ENCODE measurements at regions not wholly inside any gene's neighbourhood (a gene's known extent, or its start where the extent isn't known, plus 50 kb on each side); places are given as distances from the start of the nearest gene placed in this dataset.

DNA sequence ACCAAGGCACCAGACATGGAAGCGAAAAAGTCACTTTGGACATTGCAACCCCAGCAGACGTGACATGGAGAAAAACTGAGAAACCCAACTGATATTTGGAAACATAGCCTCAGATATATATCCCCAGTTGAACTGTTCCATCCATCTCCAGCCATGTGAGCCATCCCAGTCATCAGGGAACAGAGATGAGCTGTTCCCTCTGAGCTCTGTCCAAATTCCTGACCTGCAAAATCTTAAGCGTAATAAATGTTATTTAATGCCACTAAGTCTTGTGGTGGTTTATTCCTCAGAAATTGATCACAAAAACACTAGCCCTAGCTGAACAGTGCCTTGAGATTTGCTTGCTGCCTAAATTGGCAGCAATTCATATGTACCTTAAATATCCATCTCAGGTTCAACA is 182.8 kb downstream of the NRP2 start:
- H4K20me1 ChIP-seq (replicated peaks; ENCODE audit: control insufficient read depth, extremely low read depth, insufficient read depth, low read length), result no peaks in the 10 kb centered on the region
- no TSS peak for BruUV-seq (replicated peaks)
- H2AFZ ChIP-seq (ENCODE audit: low read depth, low read length), result no peak overlapping the region
- intact Hi-C loops (cut with micrococcal nuclease), result no loop called here
- dilution Hi-C loops (cut with MboI; ENCODE audit: extremely low pct_ligation_motif_present, low sequenced_read_pairs), result no loop called here
- no peak overlapping the region for H3K4me2 ChIP-seq (ENCODE audit: insufficient read depth, low read length)
- POLR2A ChIA-PET, result no interaction called here
- H3K9me1 ChIP-seq (replicated peaks; ENCODE audit: control insufficient read depth, extremely low read depth, insufficient read depth, low read length), result no peaks in the 10 kb centered on the region
- FAIRE-seq, result no peak
- H3K27me3 ChIP-seq (ENCODE audit: control insufficient read depth in 2 of 2, insufficient read depth in 2 of 2, low read length in 2 of 2), result peaks cover 3 to 11% of the 10 kb centered on the region in 2 experiments
- H3K36me3 ChIP-seq (ENCODE audit: control insufficient read depth in 2 of 2, extremely low read depth in 1 of 2, insufficient read depth in 2 of 2, low read length in 2 of 2), result no peaks in the 10 kb centered on the region
- H3K4me3 ChIP-seq (replicated peaks in 1 of 3; ENCODE audit: insufficient read depth in 1 of 3, low read depth in 1 of 3, low read length in 3 of 3), result no peak overlapping the region
- H3K4me1 ChIP-seq (ENCODE audit: control insufficient read depth, extremely low read depth, insufficient read depth, low read length), result no peaks in the 10 kb centered on the region
- no peaks in the 10 kb centered on the region for H3K79me2 ChIP-seq (ENCODE audit: control insufficient read depth, insufficient read depth, low read length)
- no peak for DNase-seq (ENCODE audit: low read depth, low spot score)
- TF ChIP-seq, protein P1, sequence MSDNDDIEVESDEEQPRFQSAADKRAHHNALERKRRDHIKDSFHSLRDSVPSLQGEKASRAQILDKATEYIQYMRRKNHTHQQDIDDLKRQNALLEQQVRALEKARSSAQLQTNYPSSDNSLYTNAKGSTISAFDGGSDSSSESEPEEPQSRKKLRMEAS (IDR thresholded peaks at IDR 0.05; ENCODE audit: insufficient read depth, insufficient read length), result no peak
- TF ChIP-seq, protein P2, sequence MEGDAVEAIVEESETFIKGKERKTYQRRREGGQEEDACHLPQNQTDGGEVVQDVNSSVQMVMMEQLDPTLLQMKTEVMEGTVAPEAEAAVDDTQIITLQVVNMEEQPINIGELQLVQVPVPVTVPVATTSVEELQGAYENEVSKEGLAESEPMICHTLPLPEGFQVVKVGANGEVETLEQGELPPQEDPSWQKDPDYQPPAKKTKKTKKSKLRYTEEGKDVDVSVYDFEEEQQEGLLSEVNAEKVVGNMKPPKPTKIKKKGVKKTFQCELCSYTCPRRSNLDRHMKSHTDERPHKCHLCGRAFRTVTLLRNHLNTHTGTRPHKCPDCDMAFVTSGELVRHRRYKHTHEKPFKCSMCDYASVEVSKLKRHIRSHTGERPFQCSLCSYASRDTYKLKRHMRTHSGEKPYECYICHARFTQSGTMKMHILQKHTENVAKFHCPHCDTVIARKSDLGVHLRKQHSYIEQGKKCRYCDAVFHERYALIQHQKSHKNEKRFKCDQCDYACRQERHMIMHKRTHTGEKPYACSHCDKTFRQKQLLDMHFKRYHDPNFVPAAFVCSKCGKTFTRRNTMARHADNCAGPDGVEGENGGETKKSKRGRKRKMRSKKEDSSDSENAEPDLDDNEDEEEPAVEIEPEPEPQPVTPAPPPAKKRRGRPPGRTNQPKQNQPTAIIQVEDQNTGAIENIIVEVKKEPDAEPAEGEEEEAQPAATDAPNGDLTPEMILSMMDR (IDR thresholded peaks at IDR 0.05; ENCODE audit: extremely low read depth in 1 of 2, insufficient read depth in 1 of 2, low read depth in 1 of 2, low read length in 2 of 2), result no peak
- TF ChIP-seq MYC (IDR thresholded peaks at IDR 0.05; ENCODE audit: low read depth, low read length), result no peak
- no peak for TF ChIP-seq FOS (IDR thresholded peaks at IDR 0.05; ENCODE audit: borderline replicate concordance, insufficient read depth, low read length)
- TF ChIP-seq EZH2 (IDR thresholded peaks at IDR 0.05; ENCODE audit: borderline replicate concordance, low read depth, low read length, severe bottlenecking), result no peak
- no peak for TF ChIP-seq GATA2 (IDR thresholded peaks at IDR 0.05; ENCODE audit: insufficient read depth, insufficient read length, low read depth, low read length)
- TF ChIP-seq JUN (IDR thresholded peaks at IDR 0.05; ENCODE audit: borderline replicate concordance, insufficient read depth, insufficient read length, low read depth), result no peak
- TF ChIP-seq POLR2AphosphoS5 (IDR thresholded peaks at IDR 0.05; ENCODE audit: insufficient read depth, low read depth, low read length), result no peak
- TF ChIP-seq POLR2A (IDR thresholded peaks at IDR 0.05; ENCODE audit: low read depth, low read length), result no peak
- no peaks in the 10 kb centered on the region for H3K9me3 ChIP-seq (replicated peaks; ENCODE audit: control insufficient read depth, insufficient read depth, low read length)
- no peak overlapping the region for H3K27ac ChIP-seq (ENCODE audit: insufficient read depth, low read depth, low read length)
- H3K9ac ChIP-seq (replicated peaks; ENCODE audit: extremely low read depth, insufficient read depth, low read length), result no peak overlapping the region
- CTCF ChIA-PET, result interaction anchor here (0.6 to 1.0 kb wide), 5 partner anchors 9 to 61 kb away, joined by 3 read pairs; no protein-coding TSS in a partner anchor

Measured in endothelial cell of umbilical vein (primary cell).